IMR-90 (cell line): ENCODE measurements at regions not wholly inside any gene's neighbourhood (a gene's known extent, or its start where the extent isn't known, plus 50 kb on each side); places are given as distances from the start of the nearest gene placed in this dataset.

Experiments
- ATAC-seq: fragments of 200-7000 bp; cut with Tn5 transposase; 2 replicates; pipeline ENCODE4 v1.9.1; 2020; ENCODE audit warnings: low read depth, mild to moderate bottlenecking, moderate library complexity
- BruUV-seq: library from RNA; stranded (reverse); fragments of 400-500 nt; replicated peaks from 2 replicates; lab custom pipeline; 2021; lab: Mats Ljungman, UMichigan
- CTCF ChIA-PET: fragments of 300-600 bp; formaldehyde crosslinking; extraction: SDS; loops from one replicate; lab custom pipeline; 2021; ENCODE audit warnings: antibody characterized with exemption; lab: Yijun Ruan, JAX
- POLR2A ChIA-PET: fragments of 300-600 bp; sonication (Branson Sonifier 250); formaldehyde crosslinking; loops from one replicate; lab custom pipeline; 2022; ENCODE audit warnings: antibody characterized with exemption; ENCODE audit not compliant: unreplicated experiment; lab: Charles Lee
- DNase-seq: peaks from one replicate; pipeline ENCODE4 v3.0.0; 2013
- H2AFZ ChIP-seq: replicated peaks from 2 replicates; pipeline ENCODE3; 2013; ENCODE audit warnings: low read length, mild to moderate bottlenecking; ENCODE audit not compliant: poor library complexity
- H2AK5ac ChIP-seq: 2 replicates; pipeline ENCODE4 v1.6.1; 2013; ENCODE audit warnings: low read depth, low read length, inconsistent platforms
- H2AK9ac ChIP-seq: replicated peaks from 2 replicates; pipeline ENCODE3; 2013; ENCODE audit warnings: mild to moderate bottlenecking, low read depth, low read length, moderate library complexity; ENCODE audit not compliant: poor library complexity
- H2BK120ac ChIP-seq: 2 replicates; pipeline ENCODE4 v1.6.1; 2013; ENCODE audit warnings: low read depth, low read length, inconsistent platforms
- H2BK15ac ChIP-seq: 3 replicates; pipeline ENCODE4 v1.6.1; 2013; ENCODE audit warnings: low read depth, low read length, inconsistent platforms
- H2BK20ac ChIP-seq: 2 replicates; pipeline ENCODE4 v1.6.1; 2013; ENCODE audit warnings: low read depth, mild to moderate bottlenecking, inconsistent platforms, low read length, moderate library complexity
- H2BK5ac ChIP-seq: 2 replicates; pipeline ENCODE4 v1.6.1; 2013; ENCODE audit warnings: mild to moderate bottlenecking, low read depth, low read length, inconsistent platforms; ENCODE audit not compliant: poor library complexity, severe bottlenecking
- H3K14ac ChIP-seq: replicated peaks from 2 replicates; pipeline ENCODE4 v1.6.1; 2013; ENCODE audit warnings: low read depth, low read length, inconsistent platforms
- H3K18ac ChIP-seq: 2 replicates; pipeline ENCODE4 v1.6.1; 2013; ENCODE audit warnings: low read depth, low read length, control low read depth
- H3K23ac ChIP-seq: 2 replicates; pipeline ENCODE4 v1.6.1; 2013; ENCODE audit warnings: low read depth, low read length, inconsistent platforms
- H3K27ac ChIP-seq: 2 replicates; pipeline ENCODE4 v1.5.1; 2013; ENCODE audit warnings: mild to moderate bottlenecking, control low read depth, low read length; ENCODE audit not compliant: insufficient read depth
- H3K27me3 ChIP-seq: 2 replicates; pipeline ENCODE4 v1.6.1; 2013; ENCODE audit warnings: low read length; ENCODE audit not compliant: control insufficient read depth, insufficient read depth
- H3K36me3 ChIP-seq: 2 replicates; pipeline ENCODE4 v1.6.1; 2013; ENCODE audit warnings: low read length, mixed read lengths; ENCODE audit not compliant: control insufficient read depth, insufficient read depth
- H3K4ac ChIP-seq: 2 replicates; pipeline ENCODE4 v1.6.1; 2013; ENCODE audit warnings: low read depth, low read length, inconsistent platforms
- H3K4me1 ChIP-seq: 2 replicates; pipeline ENCODE4 v1.6.1; 2013; ENCODE audit warnings: low read length, mixed read lengths; ENCODE audit not compliant: control insufficient read depth, insufficient read depth
- H3K4me2 ChIP-seq: 2 replicates; pipeline ENCODE4 v1.6.1; 2013; ENCODE audit warnings: low read depth, mild to moderate bottlenecking, control low read depth, low read length, moderate library complexity
- H3K4me3 ChIP-seq: 2 replicates; pipeline ENCODE4 v1.5.1; 2013; ENCODE audit warnings: low read depth, mild to moderate bottlenecking, control low read depth, low read length, moderate library complexity; ENCODE audit not compliant: insufficient read depth
- H3K56ac ChIP-seq: 2 replicates; pipeline ENCODE4 v1.6.1; 2013; ENCODE audit warnings: low read length, inconsistent platforms; ENCODE audit not compliant: insufficient read depth; ENCODE audit errors: extremely low read depth
- H3K79me1 ChIP-seq, 2 experiments: 2 replicates each; pipeline ENCODE4 v1.6.1; 2013; ENCODE audit warnings: low read length in 2 of 2, inconsistent platforms in 1 of 2, low read depth in 1 of 2
- H3K9ac ChIP-seq: 2 replicates; pipeline ENCODE4 v1.6.1; 2013; ENCODE audit warnings: low read depth, low read length, control low read depth
- H3K9me1 ChIP-seq: 2 replicates; pipeline ENCODE4 v1.6.1; 2013; ENCODE audit warnings: low read length, inconsistent platforms; ENCODE audit not compliant: insufficient read depth
- H3K9me3 ChIP-seq: 2 replicates; pipeline ENCODE4 v1.6.1; 2013; ENCODE audit warnings: low read length; ENCODE audit not compliant: control insufficient read depth, insufficient read depth
- H4K20me1 ChIP-seq: 2 replicates; pipeline ENCODE4 v1.6.1; 2013; ENCODE audit warnings: low read length, inconsistent platforms; ENCODE audit not compliant: insufficient read depth
- H4K5ac ChIP-seq: 2 replicates; pipeline ENCODE4 v1.6.1; 2013; ENCODE audit warnings: mild to moderate bottlenecking, low read depth, low read length, control low read depth
- H4K8ac ChIP-seq, 2 experiments: 2 replicates each; pipeline ENCODE4 v1.6.1; 2013; ENCODE audit warnings: low read depth in 2 of 2, low read length in 2 of 2, control low read depth in 1 of 2, inconsistent platforms in 1 of 2
- H4K91ac ChIP-seq: 2 replicates; pipeline ENCODE4 v1.6.1; 2013; ENCODE audit warnings: low read depth, low read length, inconsistent platforms; ENCODE audit not compliant: insufficient read depth
- BHLHE40 ChIP-seq: fragments of 150-350 bp; IDR thresholded peaks from 2 replicates; pipeline ENCODE4 v1.6.1; 2016; ENCODE audit warnings: mild to moderate bottlenecking, low read depth, low read length
- CEBPB ChIP-seq: IDR thresholded peaks from 2 replicates; pipeline ENCODE4 v1.6.1; 2012; ENCODE audit warnings: low read depth, low read length, improper control_type of control experiment
- CHD1 ChIP-seq: IDR thresholded peaks from 2 replicates; pipeline ENCODE4 v1.6.1; 2012; ENCODE audit warnings: low read depth, low read length, improper control_type of control experiment
- CTCF ChIP-seq: conservative IDR thresholded peaks from 2 replicates; pipeline ENCODE4 v1.5.1; 2012; ENCODE audit warnings: mild to moderate bottlenecking, low read depth, low read length, improper control_type of control experiment
- ELK1 ChIP-seq: fragments of 150-350 bp; IDR thresholded peaks from 2 replicates; pipeline ENCODE4 v1.6.1; 2016; ENCODE audit warnings: low read depth, mild to moderate bottlenecking, low read length, moderate library complexity, borderline replicate concordance
- FOS ChIP-seq: fragments of 150-350 bp; IDR thresholded peaks from 2 replicates; pipeline ENCODE4 v1.6.1; 2016; ENCODE audit warnings: low read depth, low read length
- MAFK ChIP-seq: IDR thresholded peaks from 2 replicates; pipeline ENCODE4 v1.6.1; 2012; ENCODE audit warnings: low read depth, low read length, improper control_type of control experiment
- MAZ ChIP-seq: IDR thresholded peaks from 2 replicates; pipeline ENCODE4 v1.6.1; 2012; ENCODE audit warnings: low read depth, mild to moderate bottlenecking, low read length, improper control_type of control experiment, moderate library complexity, borderline replicate concordance
- MXI1 ChIP-seq: IDR thresholded peaks from 2 replicates; pipeline ENCODE4 v1.6.1; 2012; ENCODE audit warnings: low read depth, mild to moderate bottlenecking, low read length, moderate library complexity, borderline replicate concordance
- NFE2L2 ChIP-seq: fragments of 150-350 bp; IDR thresholded peaks from 2 replicates; pipeline ENCODE4 v1.6.1; 2016; ENCODE audit warnings: low read depth, mild to moderate bottlenecking, low read length
- POLR2A ChIP-seq: IDR thresholded peaks from 2 replicates; pipeline ENCODE4 v1.6.1; 2012; ENCODE audit warnings: mild to moderate bottlenecking, low read depth, low read length
- RAD21 ChIP-seq: IDR thresholded peaks from 2 replicates; pipeline ENCODE4 v1.6.1; 2012; ENCODE audit warnings: low read length, improper control_type of control experiment
- RCOR1 ChIP-seq: IDR thresholded peaks from 2 replicates; pipeline ENCODE4 v1.6.1; 2012; ENCODE audit warnings: mild to moderate bottlenecking, low read length, improper control_type of control experiment; ENCODE audit not compliant: insufficient replicate concordance
- RFX5 ChIP-seq: IDR thresholded peaks from 2 replicates; pipeline ENCODE4 v1.8.0; 2012; ENCODE audit warnings: low read depth, mild to moderate bottlenecking, low read length, moderate library complexity
- SMC3 ChIP-seq: fragments of 150-350 bp; IDR thresholded peaks from 2 replicates; pipeline ENCODE4 v1.6.1; 2016; ENCODE audit warnings: low read depth, mild to moderate bottlenecking, antibody characterized with exemption, low read length, moderate library complexity
- USF2 ChIP-seq: fragments of 150-350 bp; IDR thresholded peaks from 2 replicates; pipeline ENCODE4 v1.6.1; 2017; ENCODE audit warnings: mild to moderate bottlenecking, antibody characterized with exemption, low read length, low read depth
- WGBS, 2 experiments: methylation state at CpG; one replicate each; pipeline versions ENCODE4 v1.1.5 to v1.1.7; 2013; ENCODE audit warnings: missing lambda C conversion rate in 2 of 2; ENCODE audit not compliant: insufficient read length in 1 of 2; ENCODE audit errors: extremely low coverage in 2 of 2; 5-methylcytosine and 5-hydroxymethylcytosine counted together
- dilution Hi-C: fragments of 300-500 bp; cut with HindIII; formaldehyde crosslinking; loops from one replicate; pipeline ENCODE4 v1.14.3; 2018; ENCODE audit warnings: low sequenced_read_pairs; ENCODE audit not compliant: unreplicated experiment
- in situ Hi-C: fragments of 300-500 bp; cut with MboI; formaldehyde crosslinking; loops from 3 replicates; pipeline ENCODE4 v1.14.3; 2019; ENCODE audit warnings: low sequenced_read_pairs, inconsistent platforms, mixed read lengths
- intact Hi-C: fragments of 100-400 bp; cut with micrococcal nuclease; formaldehyde crosslinking; loops from 2 replicates; pipeline ENCODE4 v1.10.0; 2022

- TF ChIP-seq USF2 (no peak), BHLHE40 (no peak), POLR2A (no peak), RFX5 (no peak), RAD21 (no peak), CEBPB (no peak), NFE2L2 (no peak), MAZ (no peak), MXI1 (no peak), SMC3 (no peak), CTCF (no peak), MAFK (no peak), CHD1 (no peak), FOS (no peak), ELK1 (no peak), RCOR1 (no peak)
- no peak overlapping the region for H2BK20ac ChIP-seq
- H3K4me2 ChIP-seq: no peak overlapping the region
- H3K4ac ChIP-seq: no peak overlapping the region
- H2AFZ ChIP-seq: no peak overlapping the region
- no peaks in the 10 kb centered on the region for H3K4me1 ChIP-seq
- CTCF ChIA-PET: no interaction called here
- POLR2A ChIA-PET: no interaction called here
- no peak overlapping the region for H3K4me3 ChIP-seq
- in situ Hi-C loops (no loop called here), intact Hi-C loops (no loop called here), dilution Hi-C loops (no loop called here)
- H2BK120ac ChIP-seq: no peak overlapping the region
- H3K18ac ChIP-seq: no peak overlapping the region
- H3K27me3 ChIP-seq: peaks cover 24% of the 10 kb centered on the region
- H2AK9ac ChIP-seq: no peak overlapping the region
- H4K8ac ChIP-seq: no peak overlapping the region
- H3K23ac ChIP-seq: no peak overlapping the region
- no peaks in the 10 kb centered on the region for H4K20me1 ChIP-seq
- H4K91ac ChIP-seq: no peak overlapping the region
- H3K56ac ChIP-seq: no peak overlapping the region
- H2BK15ac ChIP-seq: no peak overlapping the region
- no peak overlapping the region for H2BK5ac ChIP-seq
- H4K5ac ChIP-seq: no peak overlapping the region
- H3K9ac ChIP-seq: no peak overlapping the region
- WGBS, 2 experiments: no CpG with 5 or more reads among the region's 2 CpGs
- no TSS peak for BruUV-seq
- H3K79me1 ChIP-seq: no peaks in the 10 kb centered on the region
- H3K9me1 ChIP-seq: peaks cover 5% of the 10 kb centered on the region; the same call in 1 of the 2 replicates
- DNase-seq (no peak), ATAC-seq (no peak)
- H3K36me3 ChIP-seq: no peaks in the 10 kb centered on the region
- no peak overlapping the region for H3K27ac ChIP-seq
- no peak overlapping the region for H2AK5ac ChIP-seq
- no peaks in the 10 kb centered on the region for H3K9me3 ChIP-seq
- H3K14ac ChIP-seq: no peak overlapping the region
These were observed 135.7 kb upstream of the PITX1 start for GRCh38 chr5:135169753-135170152.
